NCI-H69 (cell line): ENCODE measurements at regions not wholly inside any gene's neighbourhood (a gene's known extent, or its start where the extent isn't known, plus 50 kb on each side); places are given as distances from the start of the nearest gene placed in this dataset.
"Not testable (repeated sequence)": the region's sequence is repeated elsewhere in the genome, so short reads cannot be mapped to it uniquely, and the experiment has no call there.

Experiments
- DNase-seq: peaks from one replicate; lab custom pipeline; 2025; lab: John Stamatoyannopoulos, UW

DNA sequence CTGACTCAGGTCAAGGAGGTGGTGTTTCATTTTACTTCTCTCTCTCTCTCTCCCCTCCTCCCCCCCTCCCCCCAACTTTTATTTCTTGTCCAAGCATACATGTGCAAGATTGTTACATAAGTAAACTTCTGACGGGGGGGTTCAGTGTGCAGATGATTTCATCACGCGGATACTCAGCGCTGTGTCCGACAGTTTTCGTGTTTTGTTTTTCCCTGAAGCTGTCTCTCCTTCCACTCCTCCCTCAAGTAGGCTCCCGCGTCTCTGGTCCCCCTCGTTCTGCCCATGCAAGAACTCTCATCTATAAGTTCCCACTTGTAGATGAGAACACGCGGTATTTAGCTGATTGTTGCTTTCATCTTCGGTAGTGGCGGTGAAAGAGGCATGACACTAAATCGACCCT lies 111.0 kb upstream of the ANKRD30BL start:
- no peak for DNase-seq

DNA sequence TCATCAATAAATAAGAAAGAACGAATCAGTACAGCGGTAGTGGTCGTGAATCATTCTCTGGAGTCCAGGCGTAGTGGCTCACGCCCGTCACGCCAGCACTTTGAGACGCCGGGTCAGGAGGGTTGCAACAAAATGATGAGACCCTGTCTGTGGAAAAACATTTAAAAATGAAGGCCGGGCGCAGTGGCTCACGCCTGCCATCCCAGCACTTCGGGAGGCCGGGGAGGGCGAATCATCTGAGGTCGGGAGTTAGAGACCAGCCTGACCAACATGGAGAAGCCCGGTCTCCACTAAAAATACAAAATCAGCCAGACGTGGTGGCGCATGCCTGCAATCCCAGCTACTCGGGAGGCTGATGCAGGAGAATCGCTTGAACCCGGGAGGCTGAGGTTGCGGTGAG lies 111.8 kb upstream of the ANKRD30BL start:
- not testable (repeated sequence) for DNase-seq

DNA sequence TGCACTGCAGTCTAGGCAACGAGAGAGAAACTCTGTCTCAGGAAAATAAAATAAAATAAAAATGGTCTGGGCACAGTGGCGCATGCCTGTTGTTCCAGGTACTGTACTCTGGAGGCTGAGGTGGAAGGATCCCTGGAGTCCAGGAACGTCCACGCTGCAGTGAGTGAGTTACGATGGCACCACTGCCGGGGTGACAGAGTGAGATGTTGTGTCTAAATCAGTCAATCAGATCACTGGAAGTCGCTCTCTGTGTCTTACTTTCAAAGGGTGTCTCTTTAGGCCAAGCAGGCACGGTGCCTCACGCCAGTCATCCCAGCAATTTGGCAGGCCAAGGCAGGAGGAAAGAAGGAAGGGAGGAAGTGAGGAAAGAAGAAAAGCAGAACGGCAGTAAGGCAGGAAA lies 112.2 kb upstream of the ANKRD30BL start:
- DNase-seq = no peak

DNA sequence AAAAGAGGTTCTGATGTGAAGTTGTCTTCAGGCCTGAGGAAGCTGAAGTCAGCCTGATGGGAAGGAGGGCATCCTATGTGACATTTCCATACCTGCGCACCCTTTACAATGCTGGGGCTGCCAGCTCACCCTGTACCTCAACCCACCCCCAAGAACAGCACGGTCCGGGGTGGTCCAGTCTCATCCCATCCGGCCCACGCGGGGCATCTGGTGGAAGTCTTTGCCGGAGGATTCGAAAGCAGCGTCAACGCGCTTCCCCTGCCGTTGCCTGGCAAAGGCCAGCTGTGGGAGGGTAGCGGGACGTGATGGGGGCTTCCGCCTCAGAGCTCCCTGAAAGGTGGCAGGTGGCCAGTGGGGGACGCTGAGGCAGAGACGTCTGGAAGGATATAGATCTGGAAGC lies 113.6 kb upstream of the ANKRD30BL start:
- DNase-seq = no peak

DNA sequence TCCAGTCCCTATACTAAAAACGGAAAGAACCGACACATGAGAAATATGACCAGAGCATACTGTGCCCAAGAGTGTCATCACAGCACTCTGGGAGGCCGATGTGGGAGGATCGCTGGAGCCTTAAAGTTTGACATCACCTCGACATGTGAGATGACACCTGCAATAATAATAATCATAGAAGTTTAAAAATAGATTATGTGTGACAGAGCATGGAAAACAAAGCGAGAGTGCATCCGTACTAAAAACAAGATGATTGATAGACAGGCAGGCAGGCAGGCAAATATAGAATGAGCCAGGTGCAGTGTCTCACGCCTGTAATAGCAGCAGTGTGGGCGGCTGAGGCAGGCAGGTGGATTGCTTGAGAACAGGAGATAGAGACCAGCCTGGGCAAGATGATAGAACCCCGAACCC lies 114.8 kb upstream of the ANKRD30BL start:
- no peak for DNase-seq

DNA sequence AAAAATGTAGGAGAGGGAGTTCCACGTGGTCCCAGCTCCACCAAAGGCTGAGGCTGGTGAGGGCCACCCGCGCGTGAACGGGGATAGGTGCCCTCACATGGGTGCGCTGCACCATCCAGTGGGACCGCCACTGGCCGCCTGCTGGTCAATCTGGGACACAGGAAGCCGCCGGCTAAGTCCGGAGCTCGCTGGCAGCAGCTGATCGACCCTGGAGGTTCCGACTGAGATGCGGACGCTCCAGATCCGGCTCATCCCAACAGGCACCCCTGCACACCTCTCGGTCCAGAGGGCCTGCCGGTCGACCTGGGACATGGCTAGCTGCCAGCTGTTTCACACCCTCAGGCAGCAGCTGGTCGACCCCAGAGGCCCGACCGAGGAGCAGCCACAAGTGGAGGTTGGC lies 116.5 kb upstream of the ANKRD30BL start:
- DNase-seq = no peak

DNA sequence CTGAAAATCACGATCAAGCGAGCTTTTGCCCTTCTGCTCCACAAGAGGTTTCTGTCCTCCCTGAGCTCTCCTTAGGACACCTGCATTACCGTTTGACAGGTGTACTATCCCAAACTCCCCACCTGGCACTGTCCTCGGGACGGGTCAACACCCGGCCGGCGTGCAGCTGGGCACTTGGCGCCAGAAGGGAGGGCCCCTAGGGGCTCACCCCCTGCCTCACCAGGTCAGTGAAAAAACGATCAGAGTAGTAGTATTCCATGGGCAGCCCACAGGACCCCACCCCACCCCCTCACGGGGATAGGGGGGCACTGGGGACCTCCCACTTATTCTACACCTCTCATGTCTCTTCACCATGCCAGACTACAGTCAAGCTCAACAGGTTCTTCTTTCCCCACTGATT lies 117.6 kb upstream of the ANKRD30BL start:
- no peak for DNase-seq

DNA sequence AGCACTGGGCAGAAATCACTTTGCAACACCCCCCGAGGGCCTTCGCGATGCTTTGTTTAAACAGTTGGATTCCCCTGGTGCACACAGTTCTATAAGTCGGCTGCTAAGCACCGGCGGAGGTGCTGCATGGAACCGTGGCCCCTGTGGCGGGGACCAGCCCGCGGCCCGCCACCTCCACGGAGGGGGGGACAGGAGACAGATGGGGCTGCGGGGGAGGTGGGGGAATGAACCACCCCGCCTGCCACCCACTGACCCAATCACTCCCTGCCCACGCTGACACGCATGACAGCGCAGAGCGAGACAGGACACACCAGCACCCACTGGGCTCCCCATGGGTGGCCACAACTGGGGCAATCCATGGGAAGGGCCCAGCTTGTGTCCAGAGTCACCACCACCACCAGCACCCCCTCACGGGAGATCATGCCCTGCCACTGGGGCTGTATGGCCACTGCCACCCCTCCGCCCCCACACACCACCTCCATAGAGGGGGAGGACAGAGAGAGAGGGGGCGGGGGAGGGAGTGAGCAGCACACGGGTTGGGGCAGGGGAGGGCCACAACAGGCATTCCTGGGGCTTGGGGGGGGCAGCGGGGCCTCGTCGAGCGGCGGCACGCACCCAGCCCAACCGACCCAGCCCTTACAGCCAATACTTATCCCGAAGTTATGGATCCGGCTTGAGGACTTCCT lies 118.3 kb upstream of the ANKRD30BL start:
- DNase-seq = no peak

DNA sequence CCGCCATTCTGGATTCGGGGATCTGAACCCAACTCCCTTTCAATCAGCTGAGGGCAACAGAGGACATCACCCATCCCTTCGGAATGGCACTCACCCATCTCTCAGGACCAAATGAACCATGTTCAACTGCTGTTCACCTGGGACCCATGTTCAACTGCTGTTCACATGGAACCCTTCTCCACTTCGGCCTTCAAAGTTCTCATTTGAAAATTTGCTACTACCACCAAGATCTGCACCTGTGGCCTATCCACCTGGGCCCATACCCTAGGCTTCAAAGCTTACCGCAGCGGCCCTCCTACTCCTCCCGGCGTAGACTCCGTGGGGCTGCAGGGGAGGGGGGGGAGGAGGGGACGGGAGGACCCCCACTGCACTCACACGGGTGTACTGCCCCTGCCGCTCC lies 119.2 kb upstream of the ANKRD30BL start:
- no peak for DNase-seq

DNA sequence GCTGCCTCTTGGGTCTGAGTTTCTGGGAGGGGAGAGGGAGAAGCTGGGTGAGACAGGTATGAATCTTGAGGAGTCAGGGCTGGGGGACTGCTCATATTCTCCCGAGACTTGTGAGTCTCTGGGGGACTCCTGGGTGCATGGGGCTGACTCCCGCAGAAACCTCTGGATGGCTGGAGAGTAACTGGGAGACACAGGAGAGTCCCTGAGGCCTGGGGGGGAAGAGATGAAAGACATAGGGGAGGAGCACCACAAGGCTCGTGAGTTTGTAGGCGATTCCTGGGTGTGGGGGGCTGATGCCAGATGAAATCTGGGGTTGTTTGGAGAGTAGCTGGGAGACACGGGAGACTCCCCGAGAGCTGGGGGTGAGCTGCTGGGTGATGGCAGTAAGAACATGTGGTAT lies 120.4 kb upstream of the ANKRD30BL start:
- not testable (repeated sequence) for DNase-seq

DNA sequence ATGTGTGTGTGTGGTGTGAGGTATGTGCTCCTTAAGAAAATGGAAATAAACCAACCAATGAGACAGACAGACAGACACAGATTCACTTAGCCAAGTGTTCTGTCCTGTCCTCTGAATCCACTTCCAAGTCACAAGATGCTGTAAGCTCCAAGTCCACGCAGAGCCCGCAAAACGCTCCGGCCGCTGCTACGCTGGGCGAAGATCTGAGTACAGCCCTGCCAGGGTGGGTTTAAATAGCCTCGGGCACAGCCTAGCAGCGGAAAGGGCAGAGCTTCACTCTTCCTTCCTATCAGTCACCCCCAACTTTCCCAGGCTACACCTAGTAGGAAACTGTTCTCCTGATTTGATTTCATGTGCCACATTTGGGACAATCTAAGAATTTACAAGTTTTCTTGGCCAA lies 121.2 kb upstream of the ANKRD30BL start:
- no peak for DNase-seq

DNA sequence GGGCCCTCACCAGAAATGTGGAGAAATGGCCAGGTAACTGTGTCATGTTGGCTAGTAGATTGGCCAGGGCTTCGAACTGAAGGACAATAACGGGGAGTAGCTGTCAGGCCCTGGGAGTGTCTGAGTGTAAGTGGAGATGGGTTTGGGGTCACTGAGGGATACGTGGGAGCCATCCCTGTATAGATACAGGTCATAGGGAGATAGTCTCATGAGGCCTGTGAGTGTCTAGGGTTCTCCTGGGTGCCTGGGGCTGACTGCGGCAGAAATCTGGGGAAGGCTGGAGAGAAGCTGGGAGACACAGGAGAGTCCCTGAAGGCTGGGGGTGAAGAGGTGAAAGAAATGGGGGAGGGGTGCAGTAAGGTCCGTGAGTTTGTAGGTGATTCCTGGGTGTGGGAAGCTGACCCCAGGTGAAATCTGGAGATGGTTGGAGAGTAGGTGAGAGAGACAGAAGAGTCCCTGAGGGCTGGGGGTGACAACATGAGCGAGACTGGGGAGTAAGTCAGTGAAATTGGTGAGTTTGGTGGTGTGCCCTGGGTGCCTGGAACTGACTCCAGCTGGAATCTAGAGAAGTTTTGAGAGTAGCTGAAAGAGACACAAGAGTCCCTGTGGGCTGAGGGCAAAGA lies 124.6 kb upstream of the ANKRD30BL start:
- DNase-seq = not testable (repeated sequence)

DNA sequence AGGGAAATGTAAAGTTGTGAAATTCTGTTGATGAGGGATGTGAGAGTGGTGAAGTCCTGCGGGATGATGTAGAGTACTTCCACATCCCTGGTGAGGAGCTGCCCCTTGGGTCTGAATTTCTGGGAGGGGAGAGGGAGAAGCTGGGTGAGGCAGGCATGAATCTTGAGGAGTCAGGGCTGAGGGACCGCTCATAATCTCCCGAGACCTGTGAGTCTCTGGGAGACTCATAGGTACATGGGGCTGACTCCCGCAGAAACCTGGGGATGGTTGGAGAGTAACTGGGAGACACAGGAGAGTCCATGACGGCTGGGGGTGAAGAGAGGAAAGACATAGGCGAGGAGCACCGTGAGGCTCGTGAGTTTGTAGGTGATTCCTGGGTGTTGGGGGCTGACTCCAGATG lies 126.2 kb upstream of the ANKRD30BL start:
- not testable (repeated sequence) for DNase-seq

DNA sequence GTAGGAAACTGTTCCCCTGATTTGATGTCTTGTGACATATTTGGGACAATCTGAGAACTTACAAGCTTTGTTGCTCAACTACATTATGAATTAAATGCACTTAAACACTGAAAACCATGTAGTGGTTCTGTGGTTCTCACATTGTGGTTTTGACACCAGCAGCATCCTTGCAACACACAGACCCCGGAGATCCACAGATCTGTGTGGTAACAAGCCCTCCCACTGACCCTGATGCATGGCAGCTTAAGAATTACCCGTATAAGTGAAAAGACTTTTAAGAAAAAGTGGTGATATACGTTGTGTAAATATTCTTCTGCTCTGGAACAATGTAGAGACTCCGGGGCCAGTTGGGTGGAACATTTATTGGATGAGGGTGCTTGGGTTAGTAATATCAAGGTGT lies 127.4 kb upstream of the ANKRD30BL start:
- not testable (repeated sequence) for DNase-seq

DNA sequence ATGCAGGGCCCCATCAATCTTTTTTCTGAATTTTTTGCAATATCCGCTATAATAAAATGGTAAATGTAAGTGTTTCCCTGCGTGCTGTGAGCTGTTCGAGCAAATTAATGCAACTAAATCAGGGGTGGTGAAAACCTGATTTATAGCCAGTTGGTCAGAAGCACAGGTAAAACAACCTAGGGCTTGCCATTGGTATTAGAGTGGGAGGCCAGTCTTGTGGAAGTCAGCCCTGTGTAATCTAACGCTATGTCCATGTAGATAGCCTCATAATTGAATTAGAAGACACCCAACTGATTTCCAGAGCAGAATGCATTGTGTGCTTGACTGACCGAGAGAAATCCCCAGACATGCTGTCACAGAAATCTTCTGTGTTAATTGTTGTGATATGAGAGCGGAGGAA lies 126.8 kb upstream of the GPR39 start:
- DNase-seq = not testable (repeated sequence)

DNA sequence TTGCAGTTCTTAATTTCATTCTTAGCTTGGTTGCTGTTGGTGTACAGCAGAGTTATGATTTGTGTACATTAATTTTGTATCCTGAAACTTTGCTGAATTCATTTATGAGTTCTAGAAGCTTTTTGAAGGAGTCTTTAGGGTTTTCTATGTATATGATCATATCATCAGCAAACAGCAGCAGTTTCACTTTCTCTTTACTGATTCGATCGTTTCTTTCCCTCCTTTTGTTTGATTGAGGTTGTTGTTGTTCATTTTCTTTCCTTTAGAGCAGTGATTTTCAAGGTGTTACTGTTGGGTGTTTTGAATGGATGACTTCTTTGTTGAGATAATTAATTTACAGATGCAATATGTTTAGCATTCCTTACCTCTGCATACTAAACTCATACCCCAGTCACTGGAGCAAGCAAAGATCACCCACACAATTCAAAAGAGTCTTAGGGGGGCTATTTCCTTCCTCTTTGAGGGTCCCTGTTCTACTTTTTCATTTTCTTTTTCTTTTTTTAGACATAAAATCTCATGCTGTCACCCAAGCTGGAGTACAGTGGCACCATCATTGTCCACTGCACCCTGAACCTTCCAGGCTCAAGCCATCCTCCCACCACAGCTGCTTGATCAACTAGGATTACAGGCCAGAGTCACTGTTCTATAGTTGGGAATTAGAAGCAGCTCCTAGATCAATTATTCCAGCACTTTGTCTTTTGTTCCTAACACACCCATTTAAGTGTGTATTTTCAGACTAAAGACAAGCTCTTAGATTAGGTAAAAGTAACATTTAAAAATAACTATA lies 115.8 kb upstream of the GPR39 start:
- not testable (repeated sequence) for DNase-seq

DNA sequence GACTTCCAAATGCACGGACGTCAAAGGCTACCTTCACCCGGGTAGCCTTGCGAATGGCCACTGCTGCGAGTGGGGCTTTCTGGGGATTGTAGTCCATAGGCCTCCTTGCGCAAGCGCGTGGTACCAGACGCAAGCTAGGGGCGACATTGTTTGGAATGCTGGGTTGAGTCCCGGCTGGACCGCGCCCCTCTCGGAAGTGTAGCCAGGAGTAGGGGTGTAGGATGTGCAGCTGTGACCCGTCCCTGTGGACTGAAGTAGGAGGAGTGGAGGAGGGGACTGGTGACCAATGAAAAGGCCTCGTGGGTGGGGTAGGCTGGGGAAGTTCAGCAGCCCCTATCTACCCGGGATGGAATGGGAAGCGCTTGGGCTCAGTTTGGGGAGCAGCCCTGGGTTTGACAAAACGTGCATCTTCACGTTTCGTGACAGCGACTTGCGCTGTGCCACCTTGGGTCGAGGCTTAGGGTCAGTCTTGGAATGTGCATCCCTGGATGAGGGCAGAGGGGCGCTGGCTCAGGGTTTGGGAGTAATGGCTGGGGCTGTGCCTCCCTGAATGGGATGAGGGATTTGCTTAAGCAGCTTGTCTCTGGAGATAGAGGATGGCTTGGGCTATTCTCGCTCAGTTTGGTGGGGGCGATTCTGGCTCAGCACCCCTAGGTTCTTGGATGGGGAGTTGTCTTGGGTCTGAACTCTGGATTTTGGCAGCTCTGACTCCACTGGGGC lies 111.8 kb upstream of the GPR39 start:
- DNase-seq = not testable (repeated sequence)

DNA sequence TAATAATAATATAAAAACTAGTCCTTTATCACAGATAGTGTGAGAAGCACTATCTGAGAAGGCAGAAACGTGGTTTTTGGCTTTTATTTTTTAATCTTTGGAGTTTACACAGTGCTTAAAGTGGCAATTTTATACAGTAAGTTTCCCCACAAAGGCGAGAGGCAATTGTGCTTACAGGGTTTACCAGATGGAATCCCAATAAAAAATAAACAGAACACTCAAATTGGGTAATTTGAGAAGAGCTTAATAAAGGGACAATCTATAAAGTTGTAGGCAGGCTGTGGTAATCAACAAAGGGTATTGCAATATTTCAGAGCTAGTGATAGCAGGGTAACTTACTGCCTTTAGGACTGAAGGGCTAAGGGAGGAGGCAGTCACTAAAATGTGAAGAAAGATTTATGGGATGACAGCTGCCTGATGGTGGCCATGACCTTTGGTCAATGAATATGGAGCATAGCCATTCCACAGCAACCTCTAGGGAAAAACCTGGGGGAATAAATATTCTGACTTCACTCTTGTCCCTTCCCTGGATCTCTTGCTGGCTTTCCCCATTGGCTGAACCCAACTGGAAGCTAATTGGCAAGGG lies 108.9 kb upstream of the GPR39 start:
- DNase-seq = not testable (repeated sequence)

DNA sequence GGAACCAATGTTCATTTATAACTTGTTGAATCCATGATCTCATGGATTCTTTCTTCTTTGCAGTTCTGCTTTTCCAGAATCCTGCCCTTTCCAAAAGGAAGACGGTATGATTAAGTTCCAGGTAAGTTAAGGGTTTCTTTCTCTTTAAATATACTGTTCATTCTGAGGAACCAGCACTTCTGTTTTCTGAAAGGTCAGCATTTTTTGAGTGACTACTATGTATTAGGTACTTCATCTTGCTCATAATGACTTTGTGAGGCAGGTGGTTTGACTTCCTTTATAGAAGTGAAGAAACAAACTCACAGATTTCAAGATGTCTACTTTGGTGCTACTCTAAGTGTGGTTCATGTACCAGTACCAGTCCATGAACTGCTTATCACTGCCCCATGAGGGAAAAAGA lies 107.4 kb upstream of the GPR39 start:
- not testable (repeated sequence) for DNase-seq

DNA sequence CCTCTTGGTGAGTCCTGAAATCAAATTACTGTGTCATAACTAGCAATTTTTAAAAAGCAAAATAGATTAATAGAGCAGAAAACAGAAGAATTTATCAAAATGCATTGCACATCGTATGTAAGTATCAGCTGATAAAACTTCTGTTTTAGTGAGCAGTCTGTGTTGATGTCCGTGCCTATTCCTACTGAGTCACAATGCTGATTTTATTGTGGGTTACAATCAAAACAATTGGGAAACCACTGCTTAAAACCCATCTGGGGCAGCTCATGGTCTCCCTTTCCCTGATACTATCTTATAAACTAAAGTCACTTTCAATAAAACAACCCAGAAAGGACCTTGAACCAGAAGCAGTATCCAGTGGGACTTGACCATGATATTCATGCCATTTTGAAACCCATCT lies 101.1 kb upstream of the GPR39 start:
- not testable (repeated sequence) for DNase-seq

DNA sequence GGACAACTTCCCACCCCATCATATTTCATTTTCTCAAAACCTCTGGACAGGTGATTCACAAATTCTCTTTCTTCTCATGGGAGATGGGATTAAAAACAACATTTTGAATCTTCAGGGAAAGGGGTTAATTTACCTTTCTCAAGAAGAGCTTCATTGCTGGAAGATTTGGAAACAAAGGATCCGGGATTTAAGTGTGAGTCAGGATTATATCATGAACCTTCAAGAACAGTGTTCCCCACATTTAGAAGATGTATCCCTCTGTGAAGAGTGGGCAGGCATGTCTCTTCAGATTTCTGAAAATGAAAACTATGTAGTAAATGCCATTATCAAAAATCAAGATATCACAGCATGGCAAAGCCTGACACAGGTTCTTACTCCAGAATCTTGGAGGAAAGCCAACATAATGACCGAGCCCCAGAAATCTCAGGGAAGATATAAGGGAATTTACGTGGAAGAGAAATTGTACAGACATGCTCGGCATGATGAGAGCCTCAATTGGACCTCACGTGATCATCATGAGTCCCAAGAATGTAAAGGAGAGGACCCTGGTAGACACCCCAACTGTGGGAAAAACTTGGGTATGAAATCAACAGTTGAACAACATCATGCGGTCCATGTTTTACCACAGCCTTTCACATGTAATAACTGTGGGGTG lies 99.5 kb upstream of the GPR39 start:
- not testable (repeated sequence) for DNase-seq

DNA sequence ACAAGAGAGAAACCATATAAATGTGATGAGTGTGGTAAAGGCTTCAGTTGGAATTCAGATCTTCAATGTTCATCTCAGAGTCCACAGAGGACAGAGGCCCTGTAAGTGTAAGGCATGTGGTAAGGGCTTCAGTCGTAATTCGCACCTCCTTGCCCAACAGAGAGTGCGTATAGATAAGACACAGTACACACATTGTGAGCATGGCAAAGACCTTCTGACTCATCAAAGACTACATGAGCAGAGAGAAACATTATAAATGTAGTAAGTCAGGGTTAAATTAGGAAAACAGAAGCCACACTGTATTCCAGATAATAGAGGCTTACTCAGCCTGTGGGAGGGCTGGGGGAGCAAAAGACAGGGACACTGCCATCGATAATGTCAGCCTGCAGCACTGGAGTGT lies 98.1 kb upstream of the GPR39 start:
- DNase-seq = not testable (repeated sequence)
